Astrocyte of the spinal cord (primary cell): ENCODE measurements at regions not wholly inside any gene's neighbourhood (a gene's known extent, or its start where the extent isn't known, plus 50 kb on each side); places are given as distances from the start of the nearest gene placed in this dataset.

ENCODE experiments used
- DNase-seq: peaks from one replicate; pipeline ENCODE4 v3.0.0; 2011; ENCODE audit warnings: low read depth, low spot score
- H3K4me3 ChIP-seq: 2 replicates; pipeline ENCODE4 v1.5.1; 2011; ENCODE audit warnings: low read depth, mild to moderate bottlenecking, low read length, moderate library complexity
- in situ Hi-C: cut with HindIII; loops from 2 replicates; pipeline ENCODE4 v1.10.0; 2017; ENCODE audit warnings: low sequenced_read_pairs
- TF ChIP-seq, protein P1 (sequence below): IDR thresholded peaks from 2 replicates; pipeline ENCODE4 v1.5.1; 2012; ENCODE audit warnings: low read depth, mild to moderate bottlenecking, low read length, inconsistent platforms

- in situ Hi-C loops, result no loop called here
- TF ChIP-seq, protein P1, sequence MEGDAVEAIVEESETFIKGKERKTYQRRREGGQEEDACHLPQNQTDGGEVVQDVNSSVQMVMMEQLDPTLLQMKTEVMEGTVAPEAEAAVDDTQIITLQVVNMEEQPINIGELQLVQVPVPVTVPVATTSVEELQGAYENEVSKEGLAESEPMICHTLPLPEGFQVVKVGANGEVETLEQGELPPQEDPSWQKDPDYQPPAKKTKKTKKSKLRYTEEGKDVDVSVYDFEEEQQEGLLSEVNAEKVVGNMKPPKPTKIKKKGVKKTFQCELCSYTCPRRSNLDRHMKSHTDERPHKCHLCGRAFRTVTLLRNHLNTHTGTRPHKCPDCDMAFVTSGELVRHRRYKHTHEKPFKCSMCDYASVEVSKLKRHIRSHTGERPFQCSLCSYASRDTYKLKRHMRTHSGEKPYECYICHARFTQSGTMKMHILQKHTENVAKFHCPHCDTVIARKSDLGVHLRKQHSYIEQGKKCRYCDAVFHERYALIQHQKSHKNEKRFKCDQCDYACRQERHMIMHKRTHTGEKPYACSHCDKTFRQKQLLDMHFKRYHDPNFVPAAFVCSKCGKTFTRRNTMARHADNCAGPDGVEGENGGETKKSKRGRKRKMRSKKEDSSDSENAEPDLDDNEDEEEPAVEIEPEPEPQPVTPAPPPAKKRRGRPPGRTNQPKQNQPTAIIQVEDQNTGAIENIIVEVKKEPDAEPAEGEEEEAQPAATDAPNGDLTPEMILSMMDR, result no peak
- H3K4me3 ChIP-seq, result no peak overlapping the region
- no peak for DNase-seq
These were observed 152.5 kb upstream of the PHF14 start for GRCh38 chr7:10821156-10821555.

DNA sequence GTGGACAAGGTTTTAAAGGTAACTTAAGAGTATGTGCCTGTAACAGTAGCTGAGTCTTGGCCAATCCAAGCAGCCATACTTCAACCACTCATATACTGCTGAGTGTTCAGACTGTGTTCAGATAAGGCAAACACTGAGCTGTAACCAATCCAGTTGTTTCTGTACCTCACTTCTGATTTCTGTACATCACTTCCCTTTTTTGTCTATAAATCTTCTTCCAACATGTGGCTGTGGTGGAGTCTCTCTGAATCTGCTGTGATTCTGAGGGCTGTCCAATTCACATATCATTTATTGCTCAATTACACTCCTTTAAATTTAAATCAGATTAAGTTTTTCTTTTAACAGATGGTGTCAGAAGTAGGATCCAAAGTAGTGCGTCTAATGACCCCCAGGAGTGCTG is 149.5 kb upstream of the PHF14 start:
- no peak for DNase-seq
- TF ChIP-seq, protein P1, result no peak
- no peak overlapping the region for H3K4me3 ChIP-seq
- in situ Hi-C loops, result no loop called here

DNA sequence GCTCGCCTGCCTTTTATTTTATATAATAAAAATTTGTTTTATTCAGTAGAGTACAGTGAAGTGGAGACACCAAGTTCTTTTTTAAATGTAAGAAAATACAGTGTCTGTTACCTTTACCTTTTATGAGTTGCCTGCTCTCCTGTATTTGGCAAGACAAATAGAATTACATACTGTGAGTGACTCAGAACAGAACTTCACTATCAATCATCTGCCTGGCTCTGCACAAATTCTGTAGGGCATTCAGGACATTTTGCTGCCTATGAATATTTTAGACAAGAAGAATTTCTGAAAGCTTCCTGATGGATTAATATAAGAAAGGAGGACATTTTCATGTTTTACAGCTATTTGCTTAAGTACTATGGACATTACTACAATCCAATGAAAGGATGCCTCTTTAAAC is 135.4 kb upstream of the PHF14 start:
- H3K4me3 ChIP-seq, result no peak overlapping the region
- TF ChIP-seq, protein P1, result no peak
- in situ Hi-C loops, result no loop called here
- no peak for DNase-seq

DNA sequence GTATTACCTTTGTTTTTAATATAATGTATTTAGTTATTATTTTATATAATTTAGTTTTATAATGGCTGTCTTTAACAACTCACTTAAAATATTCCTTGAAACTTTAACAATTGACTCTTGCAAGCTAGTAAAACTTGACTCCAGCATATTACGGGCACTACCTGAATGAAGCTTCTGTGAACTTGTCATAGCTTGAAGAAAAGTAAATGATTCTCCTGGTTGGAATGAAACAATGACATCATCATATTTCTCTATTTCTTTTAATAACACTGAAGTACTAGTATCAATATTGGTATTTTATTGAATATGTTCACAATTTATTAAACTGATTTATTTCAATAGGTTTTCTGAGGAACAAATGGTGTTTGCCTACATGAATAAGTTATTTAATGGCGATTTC is 128.4 kb upstream of the PHF14 start:
- in situ Hi-C loops, result no loop called here
- TF ChIP-seq, protein P1, result no peak
- no peak overlapping the region for H3K4me3 ChIP-seq
- DNase-seq, result no peak

DNA sequence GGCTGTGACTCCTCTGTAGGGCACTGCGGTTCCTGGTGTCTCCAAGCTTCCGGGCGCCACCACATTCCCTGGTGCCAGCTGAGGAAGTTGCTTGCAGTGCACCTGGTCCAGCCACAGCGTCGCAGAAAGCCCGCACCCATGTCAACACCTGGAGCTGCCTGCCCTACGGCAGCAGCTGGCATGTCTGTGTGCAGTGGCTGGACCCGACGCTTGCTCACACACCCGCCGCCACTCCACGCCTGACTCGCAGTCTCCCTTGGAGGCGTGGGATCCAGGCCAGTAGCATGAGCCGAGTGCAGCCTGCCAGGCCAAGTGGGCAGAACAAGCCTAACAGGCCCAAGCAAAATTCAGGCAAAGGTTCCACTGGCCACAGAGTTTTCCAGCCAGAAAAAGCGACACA is 118.1 kb upstream of the PHF14 start:
- no peak for DNase-seq
- no peak overlapping the region for H3K4me3 ChIP-seq
- in situ Hi-C loops, result no loop called here
- TF ChIP-seq, protein P1, result no peak

DNA sequence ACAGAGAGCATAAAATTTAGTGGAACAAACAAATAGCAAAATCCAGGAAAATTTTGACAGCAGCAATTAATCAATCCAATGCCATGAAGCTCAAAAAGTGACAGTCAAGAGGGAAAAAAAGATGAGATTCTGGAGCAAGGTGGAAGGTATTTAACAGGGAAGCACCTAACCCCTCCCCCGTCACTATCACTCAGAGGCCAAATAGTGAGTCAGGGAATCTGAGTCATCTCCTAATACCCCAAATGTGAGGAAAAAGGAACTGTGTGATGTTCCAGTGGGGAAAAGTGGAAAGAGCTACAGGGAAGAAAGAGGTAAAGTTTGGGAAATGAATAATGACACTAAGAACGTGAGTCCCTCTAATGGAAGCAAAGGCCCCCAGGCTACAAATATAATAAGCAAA is 113.2 kb upstream of the PHF14 start:
- no peak overlapping the region for H3K4me3 ChIP-seq
- no peak for DNase-seq
- TF ChIP-seq, protein P1, result no peak
- in situ Hi-C loops, result no loop called here

DNA sequence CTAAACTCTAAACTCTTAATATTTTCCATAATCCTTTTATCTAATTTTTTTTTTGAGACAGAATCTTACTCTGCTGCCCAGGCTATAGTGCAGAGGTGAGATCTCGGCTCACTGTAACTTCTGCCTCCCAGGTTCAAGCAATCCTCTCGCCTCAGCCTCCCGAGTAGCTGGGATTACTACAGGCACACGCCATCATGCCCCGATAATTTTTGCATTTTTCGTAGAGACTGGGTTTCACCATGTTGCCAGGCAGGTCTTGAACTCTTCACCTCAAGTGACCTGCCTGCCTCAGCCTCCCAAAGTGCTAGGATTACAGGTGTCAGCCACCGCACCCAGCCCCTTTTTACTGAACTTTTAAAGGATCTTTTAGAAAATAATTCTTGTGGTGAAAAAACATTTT is 110.2 kb upstream of the PHF14 start:
- in situ Hi-C loops, result no loop called here
- no peak for DNase-seq
- TF ChIP-seq, protein P1, result no peak
- H3K4me3 ChIP-seq, result no peak overlapping the region
